Left lung (tissue), 4 donors: ENCODE measurements at regions not wholly inside any gene's neighbourhood (a gene's known extent, or its start where the extent isn't known, plus 50 kb on each side); places are given as distances from the start of the nearest gene placed in this dataset.
A peak's percentile ranks its signal among the peaks of the same experiment; 100 is the strongest.

ENCODE experiments used
- ATAC-seq: fragments of 200-7000 bp; cut with Tn5 transposase; one replicate; pipeline ENCODE4 v1.9.1; 2020; ENCODE audit warnings: moderate library complexity
- DNase-seq, 4 donors: peaks; one replicate each; pipeline ENCODE4 v3.0.0-alpha.2; 2013 to 2020
- H3K27ac ChIP-seq, 2 donors: fragments of 200-600 bp; sonication (generic) in 1 of 2; one replicate each; pipeline versions ENCODE4 v1.5.0 to v1.8.0; 2020 to 2021
- H3K27me3 ChIP-seq, 2 donors: fragments of 200-600 bp; sonication (generic) in 1 of 2; one replicate each; pipeline versions ENCODE4 v1.5.0 to v1.8.0; 2020 to 2021
- H3K36me3 ChIP-seq, 2 donors: fragments of 200-600 bp; sonication (generic) in 1 of 2; one replicate each; pipeline versions ENCODE4 v1.5.0 to v1.8.0; 2020 to 2021
- H3K4me1 ChIP-seq, 2 donors: fragments of 200-600 bp; one replicate each; pipeline ENCODE4 v1.8.0; 2021
- H3K4me3 ChIP-seq, 2 donors: fragments of 200-600 bp; sonication (generic) in 1 of 2; one replicate each; pipeline versions ENCODE4 v1.5.0 to v1.8.0; 2020 to 2021; ENCODE audit warnings: mild to moderate bottlenecking in 1 of 2
- H3K9me3 ChIP-seq, 2 donors: fragments of 200-600 bp; sonication (generic) in 1 of 2; one replicate each; pipeline versions ENCODE4 v1.5.0 to v1.8.0; 2020 to 2021
- intact Hi-C, 2 donors: fragments of 100-400 bp; cut with DNase I; formaldehyde crosslinking; loops; one replicate each; pipeline versions ENCODE4 v1.11.2 to v1.14.2; 2022
- TF ChIP-seq, protein P1 (sequence below), 2 donors: fragments of 200-600 bp; sonication (generic) in 1 of 2; IDR thresholded peaks; one replicate each; pipeline versions ENCODE4 v1.5.0 to v1.8.0; 2021; ENCODE audit warnings: antibody characterized with exemption in 2 of 2
- donor health status: DM: no; HTN: yes; CAD: no.
- donor health status: DM: no; HTN: no; CAD: no.

DNA sequence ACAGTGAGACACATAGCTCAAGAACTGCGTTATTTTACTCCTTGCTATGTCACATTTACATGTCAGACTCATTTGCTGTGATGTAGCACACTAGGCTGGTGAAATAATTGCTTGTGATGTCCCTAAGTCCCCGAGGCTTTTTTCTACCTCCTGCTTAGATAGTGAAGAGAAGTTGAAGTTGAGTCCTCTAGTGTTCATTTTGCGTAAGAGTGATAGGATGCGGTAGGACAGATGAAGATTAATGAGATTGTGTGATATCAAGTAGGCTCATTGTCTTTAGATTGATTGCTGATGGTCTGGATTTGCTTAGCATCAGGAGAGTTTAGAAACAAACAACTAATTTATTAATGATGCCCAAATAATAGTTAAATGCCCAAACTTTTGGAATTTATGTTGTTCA is 173.6 kb upstream of the NUDT6 start:
- Histone ChIP-seq H3K36me3 (peaks cover 0 to 1% of the 10 kb centered on the region in 2 donors), H3K4me1 (no peaks in the 10 kb centered on the region), H3K27me3 (no peaks in the 10 kb centered on the region), H3K9me3 (no peaks in the 10 kb centered on the region), H3K27ac (no peak overlapping the region), H3K4me3 (no peak overlapping the region)
- TF ChIP-seq, protein P1, sequence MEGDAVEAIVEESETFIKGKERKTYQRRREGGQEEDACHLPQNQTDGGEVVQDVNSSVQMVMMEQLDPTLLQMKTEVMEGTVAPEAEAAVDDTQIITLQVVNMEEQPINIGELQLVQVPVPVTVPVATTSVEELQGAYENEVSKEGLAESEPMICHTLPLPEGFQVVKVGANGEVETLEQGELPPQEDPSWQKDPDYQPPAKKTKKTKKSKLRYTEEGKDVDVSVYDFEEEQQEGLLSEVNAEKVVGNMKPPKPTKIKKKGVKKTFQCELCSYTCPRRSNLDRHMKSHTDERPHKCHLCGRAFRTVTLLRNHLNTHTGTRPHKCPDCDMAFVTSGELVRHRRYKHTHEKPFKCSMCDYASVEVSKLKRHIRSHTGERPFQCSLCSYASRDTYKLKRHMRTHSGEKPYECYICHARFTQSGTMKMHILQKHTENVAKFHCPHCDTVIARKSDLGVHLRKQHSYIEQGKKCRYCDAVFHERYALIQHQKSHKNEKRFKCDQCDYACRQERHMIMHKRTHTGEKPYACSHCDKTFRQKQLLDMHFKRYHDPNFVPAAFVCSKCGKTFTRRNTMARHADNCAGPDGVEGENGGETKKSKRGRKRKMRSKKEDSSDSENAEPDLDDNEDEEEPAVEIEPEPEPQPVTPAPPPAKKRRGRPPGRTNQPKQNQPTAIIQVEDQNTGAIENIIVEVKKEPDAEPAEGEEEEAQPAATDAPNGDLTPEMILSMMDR (IDR thresholded peaks at IDR 0.05): no peak
- intact Hi-C loops: no loop called here
- DNase-seq (no peak), ATAC-seq (no peak)

DNA sequence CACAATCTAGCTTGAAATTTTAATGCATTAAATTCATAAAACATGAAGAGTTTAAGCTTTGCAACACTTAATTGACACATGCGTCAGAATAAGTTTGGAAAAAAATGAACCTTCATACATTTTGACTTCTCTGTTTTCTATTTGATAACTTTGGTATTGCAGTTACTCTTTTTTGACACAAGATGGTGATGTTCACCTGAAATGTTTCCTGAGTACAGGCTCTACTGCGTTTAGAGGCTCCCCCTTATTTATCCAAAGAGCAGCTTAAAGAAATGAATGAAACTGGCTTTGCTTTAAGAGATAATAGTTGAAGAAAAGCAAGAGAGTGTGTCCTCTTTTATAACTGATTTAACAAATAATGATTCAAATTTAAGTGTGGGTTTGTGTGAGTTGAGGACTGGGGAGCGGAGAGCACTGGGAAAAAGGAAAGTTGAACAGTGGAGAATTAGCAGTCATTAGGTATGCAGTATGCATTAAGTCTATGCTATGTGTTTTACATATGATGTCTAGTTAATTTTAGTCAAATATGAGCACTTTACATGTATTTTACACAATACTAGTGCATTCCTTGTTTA is 180.6 kb upstream of the NUDT6 start:
- intact Hi-C loops: no loop called here
- DNase-seq (peak in 1 of 4 donors; percentile 53), ATAC-seq (peak; percentile 84)
- Histone ChIP-seq H3K27ac (no peak overlapping the region), H3K4me3 (no peak overlapping the region), H3K4me1 (peaks cover 0 to 5% of the 10 kb centered on the region in 2 donors), H3K27me3 (no peaks in the 10 kb centered on the region), H3K9me3 (no peaks in the 10 kb centered on the region), H3K36me3 (no peaks in the 10 kb centered on the region)
- TF ChIP-seq, protein P1 (IDR thresholded peaks at IDR 0.05): peak; percentile 57 to 58

DNA sequence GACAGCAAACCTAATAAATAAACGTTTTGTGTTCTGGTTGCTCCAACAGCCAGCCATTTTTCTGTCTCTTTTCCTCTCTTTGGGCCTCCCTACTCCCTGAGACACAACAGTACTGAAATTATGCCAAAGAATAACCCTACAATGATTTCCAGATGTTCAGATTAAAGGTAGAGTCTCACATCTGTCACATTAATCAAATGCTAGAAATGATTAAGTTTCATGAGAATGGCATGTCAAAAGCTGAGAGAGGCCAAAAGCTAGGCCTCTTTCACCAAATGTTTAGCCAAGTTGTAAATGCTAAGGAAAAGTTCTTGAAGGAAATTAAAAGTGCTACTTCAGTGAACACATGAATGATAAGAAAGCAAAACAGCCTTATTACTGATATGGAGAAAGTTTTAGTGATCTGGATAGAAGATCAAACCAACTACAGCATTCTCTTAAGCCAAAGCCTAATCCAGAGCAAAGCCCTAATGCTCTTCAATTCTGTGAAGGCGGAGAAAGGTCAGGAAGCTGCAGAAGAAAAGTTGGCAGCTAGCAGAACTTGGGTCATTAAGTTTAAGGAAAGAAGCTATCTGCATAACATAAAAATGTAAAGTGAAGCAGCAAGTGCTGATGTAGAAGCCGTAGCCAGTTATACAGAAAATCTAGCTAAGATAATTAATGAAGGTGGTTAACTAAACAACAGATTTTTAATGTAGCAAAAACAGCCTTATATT is 182.1 kb upstream of the NUDT6 start:
- peaks cover 0 to 5% of the 10 kb centered on the region in 2 donors for H3K4me1 ChIP-seq
- H3K36me3 ChIP-seq: no peaks in the 10 kb centered on the region
- H3K9me3 ChIP-seq: no peaks in the 10 kb centered on the region
- TF ChIP-seq, protein P1 (IDR thresholded peaks at IDR 0.05): no peak
- no peaks in the 10 kb centered on the region for H3K27me3 ChIP-seq
- intact Hi-C loops: no loop called here
- H3K4me3 ChIP-seq: no peak overlapping the region
- DNase-seq: no peak
- no peak for ATAC-seq
- no peak overlapping the region for H3K27ac ChIP-seq

DNA sequence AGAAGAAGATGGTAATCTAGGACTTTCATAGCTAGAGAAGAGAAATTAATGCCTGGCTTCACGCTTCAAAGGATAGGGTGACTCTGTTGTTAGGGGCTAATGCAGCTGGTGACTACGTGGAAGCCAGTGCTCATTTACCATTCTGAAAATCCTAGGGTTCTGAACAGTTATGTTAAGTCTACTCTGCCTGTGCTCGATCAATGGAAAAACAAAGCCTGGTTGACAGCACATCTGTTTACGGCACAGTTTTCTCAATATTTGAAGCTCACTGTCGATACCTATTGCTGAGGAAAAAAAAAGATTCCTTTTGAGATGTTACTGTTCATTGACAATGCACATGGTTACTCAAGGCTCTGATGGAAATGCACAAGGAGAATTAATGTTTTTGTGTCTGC is 182.6 kb upstream of the NUDT6 start:
- ATAC-seq: no peak
- intact Hi-C loops: no loop called here

DNA sequence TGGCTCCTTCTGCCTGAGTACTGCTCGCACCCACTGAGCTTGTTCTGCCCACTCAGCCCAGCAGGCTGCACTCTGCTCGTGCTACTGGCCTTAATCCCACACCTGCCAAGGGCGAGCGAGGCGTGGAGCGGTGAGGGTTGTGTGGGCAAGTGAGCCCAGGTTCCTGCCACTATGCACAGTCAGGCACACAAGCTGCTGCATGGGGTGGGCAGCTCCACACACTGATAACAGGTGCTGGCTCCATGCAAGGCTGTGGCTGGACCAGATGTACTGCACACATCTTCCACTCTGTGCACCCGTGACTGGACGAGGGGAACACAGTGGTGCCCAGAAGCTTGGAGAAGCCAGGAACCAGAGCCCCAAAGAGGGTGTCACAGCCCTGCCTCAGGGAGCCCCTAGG is 184.3 kb upstream of the NUDT6 start:
- H3K4me3 ChIP-seq: no peak overlapping the region
- ATAC-seq (no peak), DNase-seq (peak in 2 of 4 donors; percentile 28 to 71)
- H3K27ac ChIP-seq: no peak overlapping the region
- no peaks in the 10 kb centered on the region for H3K36me3 ChIP-seq
- H3K9me3 ChIP-seq: no peaks in the 10 kb centered on the region
- peaks cover 0 to 5% of the 10 kb centered on the region in 2 donors for H3K4me1 ChIP-seq
- intact Hi-C loops: no loop called here
- H3K27me3 ChIP-seq: no peaks in the 10 kb centered on the region
- TF ChIP-seq, protein P1 (IDR thresholded peaks at IDR 0.05): no peak

More for the DNA sequence above, 182.6 kb upstream of the NUDT6 start:
- no peaks in the 10 kb centered on the region for H3K27me3 ChIP-seq
- H3K4me1 ChIP-seq: peaks cover 0 to 5% of the 10 kb centered on the region in 2 donors
- DNase-seq: no peak
- no peak overlapping the region for H3K27ac ChIP-seq
- TF ChIP-seq, protein P1 (IDR thresholded peaks at IDR 0.05): no peak
- no peak overlapping the region for H3K4me3 ChIP-seq
- no peaks in the 10 kb centered on the region for H3K36me3 ChIP-seq
- H3K9me3 ChIP-seq: no peaks in the 10 kb centered on the region
